GM12878 (cell line): ENCODE measurements at regions not wholly inside any gene's neighbourhood (a gene's known extent, or its start where the extent isn't known, plus 50 kb on each side); places are given as distances from the start of the nearest gene placed in this dataset.

Experiments used
- ATAC-seq: fragments of 200-7000 bp; cut with Tn5 transposase; 3 replicates; pipeline ENCODE4 v1.9.1; 2020; ENCODE audit warnings: mild to moderate bottlenecking, moderate library complexity
- BruUV-seq: library from RNA; stranded (reverse); fragments of 400-500 nt; replicated peaks from 2 replicates; lab custom pipeline; 2021; lab: Mats Ljungman, UMichigan
- CTCF ChIA-PET: fragments of 300-600 bp; sonication (Branson Sonifier 250); formaldehyde crosslinking; extraction: SDS; loops from one replicate; lab custom pipeline; 2021; ENCODE audit warnings: inconsistent platforms; lab: Yijun Ruan, JAX
- POLR2A ChIA-PET: fragments of 350-600 bp; formaldehyde crosslinking; extraction: SDS; loops from one replicate; lab custom pipeline; 2021; ENCODE audit warnings: inconsistent platforms; lab: Charles Lee
- RAD21 ChIA-PET: fragments of 300-600 bp; sonication (Branson Sonifier 250); formaldehyde crosslinking; loops from one replicate; lab custom pipeline; 2023; ENCODE audit warnings: antibody characterized with exemption; ENCODE audit not compliant: unreplicated experiment; lab: Charles Lee
- SMC1A ChIA-PET: fragments of 300-600 bp; sonication (Branson Sonifier 250); formaldehyde crosslinking; loops from one replicate; lab custom pipeline; 2023; ENCODE audit not compliant: unreplicated experiment, uncharacterized antibody; lab: Charles Lee
- DNase-seq: peaks from one replicate; pipeline ENCODE4 v3.0.0-alpha.2; 2011; ENCODE audit warnings: low read depth, low spot score
- FAIRE-seq: peaks from 3 replicates; lab custom pipeline; 2011; peaks lifted over from hg19 to GRCh38; lab: Jason Lieb, UNC
- H2AFZ ChIP-seq: 2 replicates; pipeline ENCODE4 v1.6.0; 2011; ENCODE audit warnings: low read depth, low read length, control low read depth; ENCODE audit not compliant: control insufficient read depth
- H3K27ac ChIP-seq: 2 replicates; pipeline ENCODE4 v1.5.1; 2011; ENCODE audit warnings: control low read depth; ENCODE audit not compliant: control insufficient read depth, insufficient read depth
- H3K27me3 ChIP-seq, 2 experiments: replicated peaks in 1 of 2; 2 replicates each; pipeline versions ENCODE4 v1.6.0 to v1.6.1; 2011; ENCODE audit warnings: low read length in 1 of 2; ENCODE audit not compliant: control insufficient read depth in 2 of 2, insufficient read depth in 2 of 2
- H3K36me3 ChIP-seq, 2 experiments: 2 replicates each; pipeline ENCODE4 v1.5.1; 2011; ENCODE audit warnings: low read length in 1 of 2; ENCODE audit not compliant: control insufficient read depth in 2 of 2, insufficient read depth in 2 of 2
- H3K4me1 ChIP-seq: 2 replicates; pipeline ENCODE4 v1.6.1; 2011; ENCODE audit warnings: mild to moderate bottlenecking, low read length, moderate library complexity, mixed read lengths; ENCODE audit not compliant: control insufficient read depth, insufficient read depth
- H3K4me2 ChIP-seq: 2 replicates; pipeline ENCODE4 v1.6.0; 2011; ENCODE audit warnings: control low read depth; ENCODE audit not compliant: control insufficient read depth, insufficient read depth
- H3K4me3 ChIP-seq: fragments of 200-600 bp; sonication (generic); 2 replicates; pipeline ENCODE4 v1.5.1; 2016
- H3K79me2 ChIP-seq: 2 replicates; pipeline ENCODE4 v1.6.0; 2011; ENCODE audit warnings: low read length; ENCODE audit not compliant: control insufficient read depth, insufficient read depth
- H3K9ac ChIP-seq: 2 replicates; pipeline ENCODE4 v1.8.0; 2011; ENCODE audit warnings: low read length, control low read depth, mixed read lengths; ENCODE audit not compliant: control insufficient read depth, insufficient read depth
- H3K9me3 ChIP-seq: replicated peaks from 3 replicates; pipeline ENCODE4 v1.5.1; 2011; ENCODE audit warnings: mild to moderate bottlenecking, low read length; ENCODE audit not compliant: control insufficient read depth, insufficient read depth
- H4K20me1 ChIP-seq: 2 replicates; pipeline ENCODE4 v1.6.0; 2011; ENCODE audit not compliant: control insufficient read depth, insufficient read depth
- CREM ChIP-seq: IDR thresholded peaks from 2 replicates; pipeline ENCODE4 v1.6.1; 2014; ENCODE audit warnings: antibody characterized with exemption, low read depth
- FOS ChIP-seq: IDR thresholded peaks from 3 replicates; pipeline ENCODE4 v1.6.1; 2011; ENCODE audit warnings: borderline replicate concordance; ENCODE audit not compliant: insufficient read length; ENCODE audit errors: extremely low read depth
- MXI1 ChIP-seq: fragments of 150-350 bp; IDR thresholded peaks from 2 replicates; pipeline ENCODE4 v1.6.1; 2011; ENCODE audit warnings: low read depth, mild to moderate bottlenecking, inconsistent platforms, low read length, improper control_type of control experiment
- PAX8 ChIP-seq: fragments of 450-650 bp; IDR thresholded peaks from 2 replicates; pipeline ENCODE4 v1.6.1; 2017; ENCODE audit warnings: mild to moderate bottlenecking, moderate library complexity
- RUNX3 ChIP-seq: IDR thresholded peaks from 2 replicates; pipeline ENCODE4 v1.6.1; 2012; ENCODE audit warnings: low read length, inconsistent platforms
- SMAD5 ChIP-seq: IDR thresholded peaks from 2 replicates; pipeline ENCODE4 v1.6.1; 2016; ENCODE audit warnings: antibody characterized with exemption, low read depth
- TCF3 ChIP-seq: IDR thresholded peaks from 2 replicates; pipeline ENCODE4 v1.6.1; 2012; ENCODE audit warnings: low read depth, mild to moderate bottlenecking, low read length, borderline replicate concordance; ENCODE audit not compliant: insufficient read depth
- TCF7 ChIP-seq: IDR thresholded peaks from 2 replicates; pipeline ENCODE4 v1.6.1; 2014; ENCODE audit warnings: antibody characterized with exemption, borderline replicate concordance
- ZZZ3 ChIP-seq: IDR thresholded peaks from 2 replicates; pipeline ENCODE4 v1.6.1; 2011; ENCODE audit warnings: low read depth; ENCODE audit not compliant: control insufficient read depth, insufficient read length
- WGBS: methylation state at CpG from one replicate; pipeline ENCODE4 v1.1.6; 2016; ENCODE audit warnings: low lambda C conversion rate; ENCODE audit not compliant: insufficient replicate concordance, insufficient coverage; ENCODE audit errors: missing lambda C conversion rate; 5-methylcytosine and 5-hydroxymethylcytosine counted together
- in situ Hi-C: fragments of 300-500 bp; cut with MboI; formaldehyde crosslinking; loops from 9 replicates; pipeline ENCODE4 v1.14.3; 2018; ENCODE audit warnings: mixed read lengths
- intact Hi-C: fragments of 100-400 bp; cut with micrococcal nuclease; formaldehyde crosslinking; loops from one replicate; pipeline ENCODE4 v1.14.2; 2022; ENCODE audit not compliant: unreplicated experiment
- TF ChIP-seq, protein P1 (sequence below): fragments of 450-650 bp; formaldehyde crosslinking; IDR thresholded peaks from 2 replicates; pipeline ENCODE4 v1.5.0; 2022; ENCODE audit warnings: mild to moderate bottlenecking, missing genetic modification characterization
- TF ChIP-seq, protein P2 (sequence below): fragments of 150-350 bp; IDR thresholded peaks from 2 replicates; pipeline ENCODE4 v1.6.1; 2016; ENCODE audit warnings: low read depth, low read length

DNA sequence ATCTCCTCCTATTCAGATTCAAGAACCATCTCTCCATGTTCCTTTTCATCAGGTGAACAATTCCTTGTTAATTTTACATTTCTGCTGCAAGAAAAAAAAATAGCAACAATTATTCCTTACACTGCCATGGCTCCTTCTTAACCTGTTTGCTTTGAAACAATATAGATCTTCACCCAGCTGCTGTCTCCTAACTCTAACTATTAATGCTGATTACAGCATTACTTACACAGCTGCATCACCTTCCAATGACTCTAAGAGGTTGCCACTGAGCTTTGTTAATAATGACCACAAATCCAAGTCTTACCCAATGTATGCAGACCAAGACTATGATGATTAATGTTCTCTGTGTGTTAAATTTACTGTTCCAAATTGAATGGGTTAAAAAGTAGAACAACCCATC is 541.4 kb downstream of the TOX3 start (continued):
- TF ChIP-seq MXI1 (no peak), PAX8 (no peak), TCF7 (no peak), TCF3 (no peak), ZZZ3 (no peak), RUNX3 (no peak)

DNA sequence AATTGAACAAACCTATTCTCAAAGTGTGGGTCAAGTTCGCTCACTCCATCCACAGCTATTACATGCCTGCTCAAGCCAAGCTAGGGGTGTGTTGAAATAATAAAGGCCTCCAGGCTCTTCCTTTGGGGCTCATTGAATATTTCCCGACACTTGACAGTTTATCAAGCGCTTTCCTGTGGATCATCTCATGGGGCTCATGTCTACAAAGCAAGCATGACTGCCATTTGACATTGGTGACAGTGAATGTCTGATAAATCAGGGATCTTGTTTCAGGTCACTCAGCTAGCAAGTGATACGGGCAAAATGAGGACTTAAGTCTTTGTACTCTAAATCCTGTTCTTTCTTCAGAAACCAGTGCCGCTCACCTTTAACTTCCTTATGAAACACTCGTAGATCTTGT is 542.6 kb downstream of the TOX3 start:
- Histone ChIP-seq H3K4me1 (no peaks in the 10 kb centered on the region), H3K9ac (no peak overlapping the region), H3K27me3 (no peaks in the 10 kb centered on the region), H2AFZ (no peak overlapping the region), H3K4me3 (no peak overlapping the region), H3K79me2 (no peaks in the 10 kb centered on the region), H3K36me3 (no peaks in the 10 kb centered on the region), H3K27ac (no peak overlapping the region), H4K20me1 (no peaks in the 10 kb centered on the region), H3K9me3 (no peaks in the 10 kb centered on the region), H3K4me2 (no peak overlapping the region)
- ChIA-PET RAD21 (no interaction called here), POLR2A (no interaction called here), SMC1A (no interaction called here), CTCF (no interaction called here)
- FAIRE-seq (no peak), ATAC-seq (no peak), DNase-seq (no peak)
- TF ChIP-seq SMAD5: no peak
- TF ChIP-seq CREM: no peak
- TF ChIP-seq, protein P1, sequence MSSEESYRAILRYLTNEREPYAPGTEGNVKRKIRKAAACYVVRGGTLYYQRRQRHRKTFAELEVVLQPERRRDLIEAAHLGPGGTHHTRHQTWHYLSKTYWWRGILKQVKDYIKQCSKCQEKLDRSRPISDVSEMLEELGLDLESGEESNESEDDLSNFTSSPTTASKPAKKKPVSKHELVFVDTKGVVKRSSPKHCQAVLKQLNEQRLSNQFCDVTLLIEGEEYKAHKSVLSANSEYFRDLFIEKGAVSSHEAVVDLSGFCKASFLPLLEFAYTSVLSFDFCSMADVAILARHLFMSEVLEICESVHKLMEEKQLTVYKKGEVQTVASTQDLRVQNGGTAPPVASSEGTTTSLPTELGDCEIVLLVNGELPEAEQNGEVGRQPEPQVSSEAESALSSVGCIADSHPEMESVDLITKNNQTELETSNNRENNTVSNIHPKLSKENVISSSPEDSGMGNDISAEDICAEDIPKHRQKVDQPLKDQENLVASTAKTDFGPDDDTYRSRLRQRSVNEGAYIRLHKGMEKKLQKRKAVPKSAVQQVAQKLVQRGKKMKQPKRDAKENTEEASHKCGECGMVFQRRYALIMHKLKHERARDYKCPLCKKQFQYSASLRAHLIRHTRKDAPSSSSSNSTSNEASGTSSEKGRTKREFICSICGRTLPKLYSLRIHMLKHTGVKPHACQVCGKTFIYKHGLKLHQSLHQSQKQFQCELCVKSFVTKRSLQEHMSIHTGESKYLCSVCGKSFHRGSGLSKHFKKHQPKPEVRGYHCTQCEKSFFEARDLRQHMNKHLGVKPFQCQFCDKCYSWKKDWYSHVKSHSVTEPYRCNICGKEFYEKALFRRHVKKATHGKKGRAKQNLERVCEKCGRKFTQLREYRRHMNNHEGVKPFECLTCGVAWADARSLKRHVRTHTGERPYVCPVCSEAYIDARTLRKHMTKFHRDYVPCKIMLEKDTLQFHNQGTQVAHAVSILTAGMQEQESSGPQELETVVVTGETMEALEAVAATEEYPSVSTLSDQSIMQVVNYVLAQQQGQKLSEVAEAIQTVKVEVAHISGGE (CRISPR knock-in tag): no peak
- TF ChIP-seq, protein P2, sequence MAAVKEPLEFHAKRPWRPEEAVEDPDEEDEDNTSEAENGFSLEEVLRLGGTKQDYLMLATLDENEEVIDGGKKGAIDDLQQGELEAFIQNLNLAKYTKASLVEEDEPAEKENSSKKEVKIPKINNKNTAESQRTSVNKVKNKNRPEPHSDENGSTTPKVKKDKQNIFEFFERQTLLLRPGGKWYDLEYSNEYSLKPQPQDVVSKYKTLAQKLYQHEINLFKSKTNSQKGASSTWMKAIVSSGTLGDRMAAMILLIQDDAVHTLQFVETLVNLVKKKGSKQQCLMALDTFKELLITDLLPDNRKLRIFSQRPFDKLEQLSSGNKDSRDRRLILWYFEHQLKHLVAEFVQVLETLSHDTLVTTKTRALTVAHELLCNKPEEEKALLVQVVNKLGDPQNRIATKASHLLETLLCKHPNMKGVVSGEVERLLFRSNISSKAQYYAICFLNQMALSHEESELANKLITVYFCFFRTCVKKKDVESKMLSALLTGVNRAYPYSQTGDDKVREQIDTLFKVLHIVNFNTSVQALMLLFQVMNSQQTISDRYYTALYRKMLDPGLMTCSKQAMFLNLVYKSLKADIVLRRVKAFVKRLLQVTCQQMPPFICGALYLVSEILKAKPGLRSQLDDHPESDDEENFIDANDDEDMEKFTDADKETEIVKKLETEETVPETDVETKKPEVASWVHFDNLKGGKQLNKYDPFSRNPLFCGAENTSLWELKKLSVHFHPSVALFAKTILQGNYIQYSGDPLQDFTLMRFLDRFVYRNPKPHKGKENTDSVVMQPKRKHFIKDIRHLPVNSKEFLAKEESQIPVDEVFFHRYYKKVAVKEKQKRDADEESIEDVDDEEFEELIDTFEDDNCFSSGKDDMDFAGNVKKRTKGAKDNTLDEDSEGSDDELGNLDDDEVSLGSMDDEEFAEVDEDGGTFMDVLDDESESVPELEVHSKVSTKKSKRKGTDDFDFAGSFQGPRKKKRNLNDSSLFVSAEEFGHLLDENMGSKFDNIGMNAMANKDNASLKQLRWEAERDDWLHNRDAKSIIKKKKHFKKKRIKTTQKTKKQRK: no peak
- no peak for TF ChIP-seq FOS
- 56% methylated on average over 6 of the region's 6 CpGs for WGBS
- in situ Hi-C loops (no loop called here), intact Hi-C loops (no loop called here)
- BruUV-seq: no TSS peak
